Urinary bladder (tissue), 3 donors: ENCODE measurements at regions not wholly inside any gene's neighbourhood (a gene's known extent, or its start where the extent isn't known, plus 50 kb on each side); places are given as distances from the start of the nearest gene placed in this dataset.
"Not testable (repeated sequence)": the region's sequence is repeated elsewhere in the genome, so short reads cannot be mapped to it uniquely, and the experiment has no call there.

Experiments
- DNase-seq: peaks from one replicate; pipeline ENCODE4 v3.0.0-alpha.2; 2015; ENCODE audit errors: extremely low spot score
- H3K27ac ChIP-seq: one replicate; pipeline ENCODE4 v1.5.1; 2013; ENCODE audit warnings: low read depth, mild to moderate bottlenecking, moderate library complexity
- H3K36me3 ChIP-seq: one replicate; pipeline ENCODE4 v1.6.1; 2013; ENCODE audit warnings: mild to moderate bottlenecking, moderate library complexity; ENCODE audit not compliant: insufficient read depth
- H3K4me1 ChIP-seq: one replicate; pipeline ENCODE4 v1.6.1; 2013; ENCODE audit warnings: mild to moderate bottlenecking, moderate library complexity; ENCODE audit not compliant: insufficient read depth
- H3K4me3 ChIP-seq: one replicate; pipeline ENCODE4 v1.5.1; 2013; ENCODE audit warnings: low read depth, low read length
- WGBS: extraction: QIAGEN DNeasy Blood & Tissue Kit; methylation state at CpG from one replicate; pipeline ENCODE4 v1.1.7; 2013; 5-methylcytosine and 5-hydroxymethylcytosine counted together
- donor health status: healthy with polysubstance abuse.
- donor health status: healthy.

- no peak for DNase-seq
- Histone ChIP-seq H3K4me3 (no peak overlapping the region), H3K36me3 (no peaks in the 10 kb centered on the region), H3K4me1 (no peaks in the 10 kb centered on the region), H3K27ac (no peak overlapping the region)
- WGBS, result 90% methylated on average over 3 of the region's 3 CpGs
Observed at GRCh38 chr14:84885061-84885460, 644.9 kb upstream of the FLRT2 start.

- Histone ChIP-seq H3K4me1 (no peaks in the 10 kb centered on the region), H3K27ac (no peak overlapping the region), H3K36me3 (no peaks in the 10 kb centered on the region), H3K4me3 (no peak overlapping the region)
- DNase-seq, result no peak
Observed at GRCh38 chr14:84891404-84891803, 638.5 kb upstream of the FLRT2 start.

GRCh38 chr14:84894254-84894653, 635.7 kb upstream of the FLRT2 start:
- WGBS, result 22% methylated on average over 1 of the region's 1 CpG
- Histone ChIP-seq H3K4me3 (no peak overlapping the region), H3K36me3 (no peaks in the 10 kb centered on the region), H3K4me1 (no peaks in the 10 kb centered on the region), H3K27ac (no peak overlapping the region)
- no peak for DNase-seq

GRCh38 chr14:84922370-84922769, 607.6 kb upstream of the FLRT2 start:
- H3K4me3 ChIP-seq, result no peak overlapping the region
- H3K36me3 ChIP-seq, result no peaks in the 10 kb centered on the region
- H3K4me1 ChIP-seq, result no peaks in the 10 kb centered on the region
- no peak overlapping the region for H3K27ac ChIP-seq
- 80% methylated on average over 3 of the region's 3 CpGs for WGBS
- DNase-seq, result no peak

- 94% methylated on average over 1 of the region's 1 CpG for WGBS
- DNase-seq, result no peak
- H3K27ac ChIP-seq, result no peak overlapping the region
- no peak overlapping the region for H3K4me3 ChIP-seq
- no peaks in the 10 kb centered on the region for H3K4me1 ChIP-seq
- H3K36me3 ChIP-seq, result no peaks in the 10 kb centered on the region
Observed at GRCh38 chr14:84926656-84927055, 603.3 kb upstream of the FLRT2 start.

- H3K27ac ChIP-seq, result no peak overlapping the region
- no peak overlapping the region for H3K4me3 ChIP-seq
- no peak for DNase-seq
- WGBS, result 72% methylated on average over 6 of the region's 6 CpGs
- no peaks in the 10 kb centered on the region for H3K36me3 ChIP-seq
- H3K4me1 ChIP-seq, result no peaks in the 10 kb centered on the region
Observed at GRCh38 chr14:84927096-84927827, 602.7 kb upstream of the FLRT2 start.

- WGBS, result 85% methylated on average over 1 of the region's 1 CpG
- no peak for DNase-seq
- Histone ChIP-seq H3K4me3 (no peak overlapping the region), H3K36me3 (no peaks in the 10 kb centered on the region), H3K4me1 (no peaks in the 10 kb centered on the region), H3K27ac (no peak overlapping the region)
Observed at GRCh38 chr14:84929086-84929485, 600.9 kb upstream of the FLRT2 start.

GRCh38 chr14:84929834-84930233, 600.1 kb upstream of the FLRT2 start:
- no peak for DNase-seq
- WGBS, result 70% methylated on average over 2 of the region's 2 CpGs
- no peak overlapping the region for H3K27ac ChIP-seq

GRCh38 chr14:84937016-84937415, 592.9 kb upstream of the FLRT2 start:
- DNase-seq, result no peak
- no peaks in the 10 kb centered on the region for H3K4me1 ChIP-seq
- no peaks in the 10 kb centered on the region for H3K36me3 ChIP-seq
- no peak overlapping the region for H3K27ac ChIP-seq
- 43% methylated on average over 2 of the region's 2 CpGs for WGBS
- H3K4me3 ChIP-seq, result no peak overlapping the region

More at GRCh38 chr14:84929834-84930233, 600.1 kb upstream of the FLRT2 start:
- H3K36me3 ChIP-seq, result no peaks in the 10 kb centered on the region
- H3K4me1 ChIP-seq, result no peaks in the 10 kb centered on the region
- no peak overlapping the region for H3K4me3 ChIP-seq

- H3K4me1 ChIP-seq, result no peaks in the 10 kb centered on the region
- DNase-seq, result no peak
- no peak overlapping the region for H3K4me3 ChIP-seq
- H3K27ac ChIP-seq, result no peak overlapping the region
- no peaks in the 10 kb centered on the region for H3K36me3 ChIP-seq
- 89% methylated on average over 2 of the region's 2 CpGs for WGBS
Observed at GRCh38 chr14:84937449-84937848, 592.5 kb upstream of the FLRT2 start.

- H3K36me3 ChIP-seq, H3K4me3 ChIP-seq, H3K4me1 ChIP-seq, DNase-seq, H3K27ac ChIP-seq: not testable (repeated sequence)
- 95% methylated on average over 6 of the region's 6 CpGs for WGBS
Observed at GRCh38 chr14:84944901-84945300, 585.0 kb upstream of the FLRT2 start.

GRCh38 chr14:84959851-84960520, 570.0 kb upstream of the FLRT2 start:
- DNase-seq, result no peak
- Histone ChIP-seq H3K4me1 (no peaks in the 10 kb centered on the region), H3K4me3 (no peak overlapping the region), H3K27ac (no peak overlapping the region), H3K36me3 (no peaks in the 10 kb centered on the region)
- WGBS, result 78% methylated on average over 7 of the region's 7 CpGs

- Histone ChIP-seq H3K27ac (no peak overlapping the region), H3K36me3 (no peaks in the 10 kb centered on the region), H3K4me1 (no peaks in the 10 kb centered on the region), H3K4me3 (no peak overlapping the region)
- WGBS, result 45% methylated on average over 2 of the region's 2 CpGs
- DNase-seq, result peak; percentile 6
Observed at GRCh38 chr14:84961637-84962036, 568.3 kb upstream of the FLRT2 start.

- 87% methylated on average over 5 of the region's 5 CpGs for WGBS
- peak; percentile 14 for DNase-seq
- no peak overlapping the region for H3K27ac ChIP-seq
- no peaks in the 10 kb centered on the region for H3K4me1 ChIP-seq
- H3K36me3 ChIP-seq, result no peaks in the 10 kb centered on the region
- no peak overlapping the region for H3K4me3 ChIP-seq
Observed at GRCh38 chr14:84963518-84963917, 566.4 kb upstream of the FLRT2 start.
